HG03103 (cell line): ENCODE measurements at regions not wholly inside any gene's neighbourhood (a gene's known extent, or its start where the extent isn't known, plus 50 kb on each side); places are given as distances from the start of the nearest gene placed in this dataset.

Source experiments
- ATAC-seq: cut with Tn5 transposase; IDR thresholded peaks from one replicate; pipeline ENCODE4 v1.9.1; 2021; ENCODE audit warnings: low read depth; ENCODE audit not compliant: unreplicated experiment

- no peak for ATAC-seq
Observed at GRCh38 chr6:148175550-148176188, 167.0 kb upstream of the SASH1 start.

- ATAC-seq: no peak
Observed at GRCh38 chr6:148177589-148178233, 164.9 kb upstream of the SASH1 start.

- ATAC-seq: no peak
Observed at GRCh38 chr6:148179786-148180185, 162.9 kb upstream of the SASH1 start.

- ATAC-seq: no peak
Observed at GRCh38 chr6:148182378-148182777, 160.3 kb upstream of the SASH1 start.

- no peak for ATAC-seq
Observed at GRCh38 chr6:148183776-148184175, 158.9 kb upstream of the SASH1 start.

- no peak for ATAC-seq
Observed at GRCh38 chr6:148186916-148187315, 155.7 kb upstream of the SASH1 start.

GRCh38 chr6:148192310-148192709 lies 150.3 kb upstream of the SASH1 start:
- ATAC-seq: no peak

- no peak for ATAC-seq
Observed at GRCh38 chr6:148193063-148193680, 149.5 kb upstream of the SASH1 start.

GRCh38 chr6:148195511-148195910 lies 147.1 kb upstream of the SASH1 start:
- ATAC-seq: no peak

- ATAC-seq: no peak
Observed at GRCh38 chr6:148199584-148199983, 143.1 kb upstream of the SASH1 start.

GRCh38 chr6:148200293-148200692 lies 142.3 kb upstream of the SASH1 start:
- ATAC-seq: no peak

- ATAC-seq: no peak
Observed at GRCh38 chr6:148200781-148201180, 141.9 kb upstream of the SASH1 start.

- no peak for ATAC-seq
Observed at GRCh38 chr6:148203281-148203925, 139.2 kb upstream of the SASH1 start.

- peak; percentile 99 for ATAC-seq
Observed at GRCh38 chr6:148203970-148204369, 138.7 kb upstream of the SASH1 start.

GRCh38 chr6:148208298-148208697 lies 134.3 kb upstream of the SASH1 start:
- ATAC-seq: no peak

GRCh38 chr6:148211777-148212324 lies 130.8 kb upstream of the SASH1 start:
- ATAC-seq: no peak

GRCh38 chr6:148212366-148212765 lies 130.3 kb upstream of the SASH1 start:
- ATAC-seq: no peak

- ATAC-seq: no peak
Observed at GRCh38 chr6:148213366-148213765, 129.3 kb upstream of the SASH1 start.

GRCh38 chr6:148214667-148215066 lies 128.0 kb upstream of the SASH1 start:
- no peak for ATAC-seq

GRCh38 chr6:148217051-148217450 lies 125.6 kb upstream of the SASH1 start:
- no peak for ATAC-seq

GRCh38 chr6:148217921-148218320 lies 124.7 kb upstream of the SASH1 start:
- ATAC-seq: no peak
